OCI-LY3 (cell line): ENCODE measurements at regions not wholly inside any gene's neighbourhood (a gene's known extent, or its start where the extent isn't known, plus 50 kb on each side); places are given as distances from the start of the nearest gene placed in this dataset.

Experiments
- H2AFZ ChIP-seq: fragments of 200-600, 300-600 bp; shearing (Covaris generic); 2 replicates; pipeline ENCODE4 v1.6.0; 2014; ENCODE audit warnings: antibody characterized with exemption, low read depth, low read length
- H3K27ac ChIP-seq: fragments of 200-600, 300-600 bp; sonication (generic); 2 replicates; pipeline ENCODE4 v1.5.1; 2014; ENCODE audit warnings: mild to moderate bottlenecking, low read length, moderate library complexity, mixed read lengths
- H3K27me3 ChIP-seq: fragments of 200-600, 300-600 bp; sonication (generic); 2 replicates; pipeline ENCODE4 v1.6.1; 2014; ENCODE audit warnings: low read depth, low read length, mixed read lengths
- H3K36me3 ChIP-seq: fragments of 200-600, 300-600 bp; sonication (generic); replicated peaks from 2 replicates; pipeline ENCODE3; 2014; ENCODE audit warnings: low read depth, low read length, mixed read lengths
- H3K4me1 ChIP-seq: fragments of 300-600, 200-600 bp; sonication (generic); 2 replicates; pipeline ENCODE4 v1.6.1; 2014; ENCODE audit warnings: low read length, mixed read lengths
- H3K4me2 ChIP-seq: fragments of 200-600, 300-600 bp; sonication (generic); 2 replicates; pipeline ENCODE4 v1.6.1; 2014; ENCODE audit warnings: low read length, mixed read lengths
- H3K4me3 ChIP-seq: fragments of 300-600, 200-600 bp; sonication (generic); 2 replicates; pipeline ENCODE4 v1.5.1; 2014; ENCODE audit warnings: antibody characterized with exemption, mild to moderate bottlenecking, low read length, moderate library complexity
- H3K79me2 ChIP-seq: fragments of 300-600, 200-600 bp; shearing (Covaris generic); 2 replicates; pipeline ENCODE4 v1.6.1; 2014; ENCODE audit warnings: mild to moderate bottlenecking, low read length, mixed read lengths
- H3K9ac ChIP-seq: fragments of 300-600, 200-600 bp; shearing (Covaris generic); 2 replicates; pipeline ENCODE4 v1.6.0; 2014; ENCODE audit warnings: mild to moderate bottlenecking, low read length, moderate library complexity
- H3K9me3 ChIP-seq: fragments of 200-600, 300-600 bp; shearing (Covaris generic); 2 replicates; pipeline ENCODE4 v1.6.1; 2014; ENCODE audit warnings: low read length, mixed read lengths; ENCODE audit not compliant: insufficient read depth
- H4K20me1 ChIP-seq: fragments of 200-600, 300-600 bp; sonication (generic); 2 replicates; pipeline ENCODE4 v1.6.1; 2016; ENCODE audit warnings: low read length, mixed read lengths; ENCODE audit not compliant: insufficient read depth
- EZH2phosphoT487 ChIP-seq: fragments of 200-600 bp; shearing (Covaris generic); IDR thresholded peaks from 2 replicates; pipeline ENCODE4 v1.6.1; 2018; ENCODE audit warnings: antibody characterized with exemption, mixed run types, low read depth
- TF ChIP-seq, protein P1 (sequence below): fragments of 200-600, 300-600 bp; sonication (generic); IDR thresholded peaks from 2 replicates; pipeline ENCODE4 v1.5.1; 2014; ENCODE audit warnings: antibody characterized with exemption, low read length, low read depth

DNA sequence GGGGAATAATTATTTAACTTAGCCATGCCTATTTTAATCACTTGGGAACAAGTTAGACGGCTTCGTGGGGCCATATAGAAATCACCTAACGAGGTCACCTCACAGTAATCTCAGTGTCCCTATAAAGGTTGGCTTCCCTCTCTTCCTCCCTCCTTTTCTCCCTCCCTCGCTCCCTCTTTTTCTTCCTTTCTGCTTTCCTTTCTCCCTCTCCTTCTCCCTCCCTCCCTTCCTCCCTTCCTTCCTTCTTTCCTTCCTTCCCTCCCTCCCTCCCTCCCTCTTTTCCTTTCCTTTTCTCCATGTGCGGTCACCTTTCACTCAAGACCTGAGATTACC lies 206.1 kb upstream of the DPH6 start:
- Histone ChIP-seq H4K20me1 (no peaks in the 10 kb centered on the region), H3K79me2 (no peaks in the 10 kb centered on the region), H3K27ac (no peak overlapping the region), H3K36me3 (no peaks in the 10 kb centered on the region), H3K4me3 (no peak overlapping the region), H2AFZ (no peak overlapping the region), H3K27me3 (peaks cover 6% of the 10 kb centered on the region; the same call in 1 of the 2 replicates), H3K9ac (no peak overlapping the region), H3K4me1 (peaks cover 5% of the 10 kb centered on the region; the same call in 1 of the 2 replicates), H3K4me2 (no peak overlapping the region; the same call in 1 of the 2 replicates), H3K9me3 (no peaks in the 10 kb centered on the region)
- TF ChIP-seq, protein P1, sequence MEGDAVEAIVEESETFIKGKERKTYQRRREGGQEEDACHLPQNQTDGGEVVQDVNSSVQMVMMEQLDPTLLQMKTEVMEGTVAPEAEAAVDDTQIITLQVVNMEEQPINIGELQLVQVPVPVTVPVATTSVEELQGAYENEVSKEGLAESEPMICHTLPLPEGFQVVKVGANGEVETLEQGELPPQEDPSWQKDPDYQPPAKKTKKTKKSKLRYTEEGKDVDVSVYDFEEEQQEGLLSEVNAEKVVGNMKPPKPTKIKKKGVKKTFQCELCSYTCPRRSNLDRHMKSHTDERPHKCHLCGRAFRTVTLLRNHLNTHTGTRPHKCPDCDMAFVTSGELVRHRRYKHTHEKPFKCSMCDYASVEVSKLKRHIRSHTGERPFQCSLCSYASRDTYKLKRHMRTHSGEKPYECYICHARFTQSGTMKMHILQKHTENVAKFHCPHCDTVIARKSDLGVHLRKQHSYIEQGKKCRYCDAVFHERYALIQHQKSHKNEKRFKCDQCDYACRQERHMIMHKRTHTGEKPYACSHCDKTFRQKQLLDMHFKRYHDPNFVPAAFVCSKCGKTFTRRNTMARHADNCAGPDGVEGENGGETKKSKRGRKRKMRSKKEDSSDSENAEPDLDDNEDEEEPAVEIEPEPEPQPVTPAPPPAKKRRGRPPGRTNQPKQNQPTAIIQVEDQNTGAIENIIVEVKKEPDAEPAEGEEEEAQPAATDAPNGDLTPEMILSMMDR = no peak
- no peak for TF ChIP-seq EZH2phosphoT487

DNA sequence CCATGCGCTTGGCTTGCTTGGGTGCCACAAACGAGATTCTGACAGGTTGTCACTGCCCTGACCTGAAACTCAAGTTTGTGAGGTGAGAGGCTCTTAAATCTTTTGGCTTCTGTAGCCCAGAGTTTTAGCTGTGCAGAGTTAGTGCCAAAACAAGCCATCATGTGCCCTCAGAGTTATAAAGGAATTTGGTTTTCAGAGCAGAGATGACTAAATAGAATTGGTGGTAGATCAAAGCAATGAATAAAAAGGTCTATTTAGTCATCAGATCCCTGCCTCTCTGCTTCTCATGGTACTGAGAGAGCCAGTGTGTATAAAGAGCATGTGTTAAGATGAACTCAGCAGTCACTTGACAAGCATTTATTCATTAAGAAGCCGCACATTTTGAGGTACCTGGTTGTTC lies 207.5 kb upstream of the DPH6 start:
- Histone ChIP-seq H3K9ac (no peak overlapping the region), H3K4me3 (no peak overlapping the region), H3K9me3 (no peaks in the 10 kb centered on the region), H3K4me1 (peaks cover 5% of the 10 kb centered on the region; the same call in 1 of the 2 replicates), H3K27me3 (peaks cover 10% of the 10 kb centered on the region; the same call in 1 of the 2 replicates), H3K36me3 (no peaks in the 10 kb centered on the region), H3K79me2 (no peaks in the 10 kb centered on the region), H2AFZ (no peak overlapping the region), H4K20me1 (no peaks in the 10 kb centered on the region), H3K27ac (no peak overlapping the region), H3K4me2 (no peak overlapping the region)
- TF ChIP-seq, protein P1 = no peak
- no peak for TF ChIP-seq EZH2phosphoT487

GRCh38 chr15:35755237-35755802 lies 209.4 kb upstream of the DPH6 start:
- H3K9ac ChIP-seq = no peak overlapping the region
- no peak overlapping the region for H2AFZ ChIP-seq
- H3K36me3 ChIP-seq = no peaks in the 10 kb centered on the region
- no peaks in the 10 kb centered on the region for H3K79me2 ChIP-seq
- no peak overlapping the region for H3K4me2 ChIP-seq
- H3K4me3 ChIP-seq = no peak overlapping the region
- H3K9me3 ChIP-seq = no peaks in the 10 kb centered on the region
- peaks cover 4% of the 10 kb centered on the region; the same call in 1 of the 2 replicates for H3K27me3 ChIP-seq
- no peaks in the 10 kb centered on the region for H4K20me1 ChIP-seq
- no peak overlapping the region for H3K27ac ChIP-seq
- TF ChIP-seq EZH2phosphoT487 = no peak
- TF ChIP-seq, protein P1 = no peak
- H3K4me1 ChIP-seq = peaks cover 5% of the 10 kb centered on the region; the same call in 1 of the 2 replicates

- TF ChIP-seq EZH2phosphoT487 = no peak
- TF ChIP-seq, protein P1 = no peak
These were observed 210.7 kb upstream of the DPH6 start for GRCh38 chr15:35756623-35757022.

More at GRCh38 chr15:35756623-35757022, 210.7 kb upstream of the DPH6 start:
- no peaks in the 10 kb centered on the region for H4K20me1 ChIP-seq
- H3K27ac ChIP-seq = no peak overlapping the region
- H3K4me1 ChIP-seq = no peaks in the 10 kb centered on the region
- no peak overlapping the region for H2AFZ ChIP-seq
- peaks cover 4% of the 10 kb centered on the region; the same call in 1 of the 2 replicates for H3K27me3 ChIP-seq
- H3K79me2 ChIP-seq = no peaks in the 10 kb centered on the region
- H3K4me2 ChIP-seq = no peak overlapping the region
- H3K9ac ChIP-seq = no peak overlapping the region
- no peaks in the 10 kb centered on the region for H3K9me3 ChIP-seq
- H3K4me3 ChIP-seq = no peak overlapping the region
- H3K36me3 ChIP-seq = no peaks in the 10 kb centered on the region
